Calu3 (cell line): ENCODE measurements at regions not wholly inside any gene's neighbourhood (a gene's known extent, or its start where the extent isn't known, plus 50 kb on each side); places are given as distances from the start of the nearest gene placed in this dataset.

Experiments
- BruUV-seq: library from RNA; stranded (reverse); fragments of 400-500 nt; replicated peaks from 2 replicates; lab custom pipeline; 2021; lab: Mats Ljungman, UMichigan
- CTCF ChIA-PET: fragments of 300-600 bp; sonication (Branson Sonifier 250); formaldehyde crosslinking; loops from one replicate; lab custom pipeline; 2022; ENCODE audit warnings: antibody characterized with exemption; lab: Charles Lee
- DNase-seq: peaks from one replicate; pipeline ENCODE4 v3.0.0; 2022
- H3K27ac Mint-ChIP-seq: one replicate; pipeline ENCODE4 v1.8.0; 2022; ENCODE audit warnings: mixed read lengths; ENCODE audit not compliant: unreplicated experiment
- H3K27me3 Mint-ChIP-seq: one replicate; pipeline ENCODE4 v1.8.0; 2022; ENCODE audit warnings: mixed read lengths; ENCODE audit not compliant: unreplicated experiment
- H3K36me3 Mint-ChIP-seq: one replicate; pipeline ENCODE4 v1.8.0; 2022; ENCODE audit warnings: mild to moderate bottlenecking, moderate library complexity, mixed read lengths; ENCODE audit not compliant: insufficient read depth, unreplicated experiment
- H3K4me1 Mint-ChIP-seq: one replicate; pipeline ENCODE4 v1.8.0; 2022; ENCODE audit warnings: mild to moderate bottlenecking, low read depth, mixed read lengths; ENCODE audit not compliant: unreplicated experiment
- H3K4me3 Mint-ChIP-seq: one replicate; pipeline ENCODE4 v1.8.0; 2022; ENCODE audit warnings: mild to moderate bottlenecking, low read depth, moderate library complexity, mixed read lengths; ENCODE audit not compliant: unreplicated experiment
- H3K9me3 Mint-ChIP-seq: one replicate; pipeline ENCODE4 v1.8.0; 2022; ENCODE audit warnings: low read depth, mixed read lengths; ENCODE audit not compliant: unreplicated experiment
- intact Hi-C: fragments of 100-400 bp; cut with micrococcal nuclease; formaldehyde crosslinking; loops from one replicate; pipeline ENCODE4 v1.10.0; 2022; ENCODE audit not compliant: unreplicated experiment
- TF ChIP-seq, protein P1 (sequence below): fragments of 200-600 bp; IDR thresholded peaks from one replicate; pipeline ENCODE4 v1.8.0; 2022; ENCODE audit warnings: antibody characterized with exemption; ENCODE audit not compliant: unreplicated experiment

DNA sequence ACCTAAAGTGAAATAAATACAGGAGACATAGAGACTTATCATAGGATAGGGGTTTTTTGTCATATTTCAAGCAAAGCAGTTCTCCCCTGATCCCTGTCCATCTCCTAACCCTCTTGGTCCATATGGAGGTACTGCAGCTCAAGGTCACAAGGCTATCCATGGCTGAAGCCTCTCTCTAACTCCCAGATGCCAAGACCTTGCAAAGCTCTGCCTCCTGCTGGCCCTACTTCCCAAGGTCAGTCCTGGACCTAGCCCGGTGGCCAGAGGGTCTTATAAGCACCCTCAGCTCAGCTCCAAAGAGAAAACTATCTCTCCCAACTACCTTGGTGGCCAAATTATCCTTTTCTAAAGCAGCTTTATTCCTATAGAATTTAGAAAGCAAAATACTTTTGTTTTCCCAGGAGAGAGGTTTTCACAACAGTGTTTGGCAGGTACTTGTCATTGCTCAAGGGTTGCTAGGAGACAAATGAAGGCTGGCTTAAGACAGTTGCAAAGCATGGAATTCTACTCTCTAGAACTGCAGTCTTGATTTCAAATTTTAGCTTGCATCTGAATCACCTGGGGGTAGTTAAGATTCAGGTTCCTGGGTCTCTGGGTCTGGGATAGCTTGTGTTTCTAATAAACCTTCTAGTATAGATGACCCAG is 121.5 kb downstream of the XCL2 start:
- Mint-ChIP-seq H3K27me3 (no peaks in the 10 kb centered on the region), H3K4me3 (no peak overlapping the region), H3K9me3 (no peaks in the 10 kb centered on the region), H3K36me3 (no peaks in the 10 kb centered on the region), H3K27ac (no peak overlapping the region), H3K4me1 (no peaks in the 10 kb centered on the region)
- intact Hi-C loops = no loop called here
- no TSS peak for BruUV-seq
- CTCF ChIA-PET = interaction anchor here (1.3 kb wide), 1 partner anchor 80 kb away, joined by 3 read pairs; no protein-coding TSS in a partner anchor
- TF ChIP-seq, protein P1, sequence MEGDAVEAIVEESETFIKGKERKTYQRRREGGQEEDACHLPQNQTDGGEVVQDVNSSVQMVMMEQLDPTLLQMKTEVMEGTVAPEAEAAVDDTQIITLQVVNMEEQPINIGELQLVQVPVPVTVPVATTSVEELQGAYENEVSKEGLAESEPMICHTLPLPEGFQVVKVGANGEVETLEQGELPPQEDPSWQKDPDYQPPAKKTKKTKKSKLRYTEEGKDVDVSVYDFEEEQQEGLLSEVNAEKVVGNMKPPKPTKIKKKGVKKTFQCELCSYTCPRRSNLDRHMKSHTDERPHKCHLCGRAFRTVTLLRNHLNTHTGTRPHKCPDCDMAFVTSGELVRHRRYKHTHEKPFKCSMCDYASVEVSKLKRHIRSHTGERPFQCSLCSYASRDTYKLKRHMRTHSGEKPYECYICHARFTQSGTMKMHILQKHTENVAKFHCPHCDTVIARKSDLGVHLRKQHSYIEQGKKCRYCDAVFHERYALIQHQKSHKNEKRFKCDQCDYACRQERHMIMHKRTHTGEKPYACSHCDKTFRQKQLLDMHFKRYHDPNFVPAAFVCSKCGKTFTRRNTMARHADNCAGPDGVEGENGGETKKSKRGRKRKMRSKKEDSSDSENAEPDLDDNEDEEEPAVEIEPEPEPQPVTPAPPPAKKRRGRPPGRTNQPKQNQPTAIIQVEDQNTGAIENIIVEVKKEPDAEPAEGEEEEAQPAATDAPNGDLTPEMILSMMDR = no peak
- DNase-seq = no peak

DNA sequence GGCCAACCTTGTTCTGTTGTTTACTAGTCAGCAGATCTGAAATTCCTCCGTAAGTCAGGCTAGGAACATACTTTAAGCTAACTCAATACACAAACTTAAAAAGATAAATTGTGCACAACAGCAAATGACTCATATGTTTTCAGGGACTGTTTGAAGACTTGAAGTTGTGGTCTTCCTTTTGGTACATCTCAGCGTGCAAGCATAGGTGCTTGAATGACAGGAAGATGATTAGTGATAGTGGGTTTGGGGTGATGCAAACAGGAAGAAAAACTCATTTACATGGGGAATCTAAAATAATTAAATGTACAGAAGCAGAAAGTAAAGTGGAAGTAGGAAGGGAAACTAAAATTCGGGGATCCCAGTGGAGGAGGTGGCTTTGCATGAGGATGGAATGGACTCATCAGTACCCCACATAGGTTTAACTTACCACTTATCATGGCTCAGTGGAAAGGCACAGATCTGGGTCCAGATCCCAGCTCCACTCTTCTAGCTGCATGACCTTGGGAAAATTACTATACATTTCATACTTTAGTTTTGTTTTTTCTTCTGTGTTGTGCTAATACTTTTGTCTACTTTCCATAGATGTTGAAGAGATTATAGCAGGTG is 122.3 kb downstream of the XCL2 start:
- Mint-ChIP-seq H3K27ac (no peak overlapping the region), H3K4me1 (no peaks in the 10 kb centered on the region), H3K36me3 (no peaks in the 10 kb centered on the region), H3K9me3 (no peaks in the 10 kb centered on the region), H3K27me3 (no peaks in the 10 kb centered on the region), H3K4me3 (no peak overlapping the region)
- TF ChIP-seq, protein P1 = no peak
- no peak for DNase-seq
- CTCF ChIA-PET = interaction anchor here (1.3 kb wide), 1 partner anchor 79 kb away, joined by 3 read pairs; no protein-coding TSS in a partner anchor
- BruUV-seq = no TSS peak
- intact Hi-C loops = no loop called here

DNA sequence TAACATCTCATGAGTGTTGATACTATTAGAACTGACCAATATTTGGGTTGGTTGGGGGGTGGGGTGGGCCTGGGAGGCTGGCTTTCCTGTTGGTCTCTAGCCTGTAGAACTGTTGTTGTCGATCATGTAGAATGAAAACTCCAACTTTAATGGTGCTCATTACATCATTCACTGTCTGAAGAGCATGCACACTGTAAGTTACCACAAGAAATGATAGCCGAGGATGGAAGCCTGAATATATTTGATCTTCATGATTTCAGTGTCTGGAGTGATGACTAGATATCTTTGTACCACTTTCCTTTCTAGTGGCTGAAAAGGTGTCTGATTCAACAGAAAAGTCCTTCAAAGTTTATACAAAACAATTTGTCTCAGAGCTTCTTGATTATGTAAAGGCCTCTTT is 123.6 kb downstream of the XCL2 start:
- Mint-ChIP-seq H3K9me3 (no peaks in the 10 kb centered on the region), H3K27me3 (no peaks in the 10 kb centered on the region), H3K36me3 (no peaks in the 10 kb centered on the region), H3K27ac (no peak overlapping the region), H3K4me1 (no peaks in the 10 kb centered on the region), H3K4me3 (no peak overlapping the region)
- no TSS peak for BruUV-seq
- TF ChIP-seq, protein P1 = no peak
- DNase-seq = no peak
- intact Hi-C loops = no loop called here
- CTCF ChIA-PET = no interaction called here

DNA sequence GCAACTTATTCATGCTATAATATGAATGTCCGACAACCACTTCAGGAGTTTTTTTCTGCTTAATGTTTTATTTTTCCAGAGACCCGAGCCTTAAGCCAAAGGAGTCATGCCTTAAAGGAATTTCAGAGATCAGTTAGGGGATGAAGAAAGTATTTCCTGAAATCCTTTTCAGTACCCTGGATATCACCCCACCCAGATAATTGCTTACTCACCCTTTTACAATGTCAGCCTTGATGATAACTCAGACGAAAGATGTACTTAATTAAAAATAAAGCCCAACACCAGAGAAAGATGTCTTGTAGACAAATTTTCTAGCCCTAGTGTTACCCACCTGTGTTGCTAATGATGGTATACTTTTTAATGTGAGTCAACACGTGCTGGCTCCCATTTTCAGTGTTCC is 124.1 kb downstream of the XCL2 start:
- Mint-ChIP-seq H3K27ac (no peak overlapping the region), H3K36me3 (no peaks in the 10 kb centered on the region), H3K4me1 (no peaks in the 10 kb centered on the region), H3K27me3 (no peaks in the 10 kb centered on the region), H3K9me3 (no peaks in the 10 kb centered on the region), H3K4me3 (no peak overlapping the region)
- no peak for DNase-seq
- TF ChIP-seq, protein P1 = no peak
- CTCF ChIA-PET = no interaction called here
- intact Hi-C loops = no loop called here
- BruUV-seq = no TSS peak
